Ovary (tissue), 7 donors: ENCODE measurements at regions not wholly inside any gene's neighbourhood (a gene's known extent, or its start where the extent isn't known, plus 50 kb on each side); places are given as distances from the start of the nearest gene placed in this dataset.

Experiments used
- DNase-seq, 5 donors: peaks; one replicate each; pipeline ENCODE4 v3.0.0-alpha.2; 2019 to 2020
- H3K27ac ChIP-seq, 2 donors: fragments of 200-600 bp; one replicate each; pipeline versions ENCODE4 v1.5.1 to v1.8.0; 2019 to 2022
- H3K27me3 ChIP-seq: fragments of 200-600 bp; one replicate; pipeline ENCODE4 v1.8.0; 2022
- H3K36me3 ChIP-seq: fragments of 200-600 bp; sonication (generic); one replicate; pipeline ENCODE4 v1.5.1; 2019
- H3K4me1 ChIP-seq: one replicate; pipeline ENCODE4 v1.8.1; 2013; ENCODE audit warnings: mild to moderate bottlenecking, moderate library complexity; ENCODE audit not compliant: insufficient read depth
- H3K4me3 ChIP-seq: fragments of 200-600 bp; sonication (generic); one replicate; pipeline ENCODE4 v1.5.1; 2017
- H3K9me3 ChIP-seq, 2 donors: fragments of 200-600 bp in 1 of 2; sonication (generic) in 1 of 2; one replicate each; pipeline versions ENCODE4 v1.5.1 to v1.8.1; 2013 to 2019; ENCODE audit warnings: mild to moderate bottlenecking in 1 of 2, moderate library complexity in 1 of 2
- CTCF ChIP-seq, 3 donors: fragments of 450-650 bp in 2 of 3; fragments of 200-600 bp in 1 of 3; IDR thresholded peaks; one replicate each; pipeline versions ENCODE4 v1.5.1 to v1.8.0; 2016 to 2022; ENCODE audit warnings: antibody characterized with exemption in 3 of 3, mild to moderate bottlenecking in 1 of 3
- EP300 ChIP-seq: sonication (generic); formaldehyde crosslinking; IDR thresholded peaks from one replicate; pipeline ENCODE4 v1.6.1; 2017; ENCODE audit warnings: antibody characterized with exemption
- POLR2A ChIP-seq: fragments of 450-650 bp; IDR thresholded peaks from one replicate; pipeline ENCODE4 v1.6.1; 2017; ENCODE audit warnings: antibody characterized with exemption, mild to moderate bottlenecking, moderate library complexity
- WGBS, 3 donors: extraction: QIAGEN DNeasy Blood & Tissue Kit in 1 of 3; methylation state at CpG; one replicate each; pipeline versions ENCODE4 v1.1.5 to v1.1.7; 2013 to 2017; 5-methylcytosine and 5-hydroxymethylcytosine counted together
- intact Hi-C, 4 donors: fragments of 100-400 bp; cut with DNase I; formaldehyde crosslinking; loops; one replicate each; pipeline versions ENCODE4 v1.11.0 to v1.15.1; 2022 to 2023
- donor health status: DM: no; HTN: no; CAD: no; lungs with moderate emphysema.
- donor health status: DM: no; HTN: no; CAD: no.
- donor health status: Bipolar disorder and iron deficiency.
- donor health status: DM: no; HTN: no; CAD: no.
- donor health status: DM: yes; HTN: yes; CAD: no.

GRCh38 chr5:133866903-133867245 is 101.6 kb downstream of the C5orf15 start:
- H3K4me1 ChIP-seq: no peaks in the 10 kb centered on the region
- no peak for DNase-seq
- no peak overlapping the region for H3K27ac ChIP-seq
- no peak for TF ChIP-seq EP300
- TF ChIP-seq CTCF (IDR thresholded peaks at IDR 0.05): no peak
- TF ChIP-seq POLR2A: no peak
- 49 to 60% (median 60%) methylated on average over 3 of the region's 3 CpGs for WGBS, 3 donors
- H3K4me3 ChIP-seq: no peak overlapping the region
- H3K27me3 ChIP-seq: no peaks in the 10 kb centered on the region
- no peaks in the 10 kb centered on the region for H3K9me3 ChIP-seq
- intact Hi-C loops: loop anchor here in 1 of 4 donors (10.0 kb wide), 1 partner anchor 442 kb away; no protein-coding TSS in a partner anchor
- H3K36me3 ChIP-seq: no peaks in the 10 kb centered on the region

- intact Hi-C loops: loop anchor here in 1 of 4 donors (10.0 kb wide), 1 partner anchor 442 kb away; no protein-coding TSS in a partner anchor
- no peak for DNase-seq
Observed at GRCh38 chr5:133866160-133866902, 102.1 kb downstream of the C5orf15 start.

GRCh38 chr5:133865113-133865512 is 103.3 kb downstream of the C5orf15 start:
- no peak for DNase-seq
- 66 to 78% (median 74%) methylated on average over 5 of the region's 5 CpGs for WGBS, 3 donors

More at GRCh38 chr5:133866160-133866902, 102.1 kb downstream of the C5orf15 start:
- Histone ChIP-seq H3K9me3 (no peaks in the 10 kb centered on the region), H3K36me3 (no peaks in the 10 kb centered on the region), H3K27ac (no peak overlapping the region), H3K4me1 (no peaks in the 10 kb centered on the region), H3K27me3 (no peaks in the 10 kb centered on the region), H3K4me3 (no peak overlapping the region)
- WGBS, 3 donors: 81 to 85% (median 84%) methylated on average over 12 of the region's 12 CpGs
- TF ChIP-seq CTCF (IDR thresholded peaks at IDR 0.05) (no peak), EP300 (no peak), POLR2A (no peak)

GRCh38 chr5:133864711-133865110 is 103.7 kb downstream of the C5orf15 start:
- H3K27ac ChIP-seq: no peak overlapping the region
- TF ChIP-seq EP300 (no peak), POLR2A (no peak), CTCF (IDR thresholded peaks at IDR 0.05) (no peak)
- DNase-seq: no peak
- H3K4me3 ChIP-seq: no peak overlapping the region
- intact Hi-C loops: loop anchor here in 1 of 4 donors (10.0 kb wide), 1 partner anchor 440 kb away; no protein-coding TSS in a partner anchor
- no peaks in the 10 kb centered on the region for H3K36me3 ChIP-seq
- H3K4me1 ChIP-seq: no peaks in the 10 kb centered on the region
- H3K27me3 ChIP-seq: no peaks in the 10 kb centered on the region
- H3K9me3 ChIP-seq: no peaks in the 10 kb centered on the region
- 80 to 86% (median 82%) methylated on average over 5 of the region's 5 CpGs for WGBS, 3 donors

More at GRCh38 chr5:133865113-133865512, 103.3 kb downstream of the C5orf15 start:
- Histone ChIP-seq H3K4me3 (no peak overlapping the region), H3K4me1 (no peaks in the 10 kb centered on the region), H3K9me3 (no peaks in the 10 kb centered on the region), H3K27me3 (no peaks in the 10 kb centered on the region), H3K27ac (no peak overlapping the region), H3K36me3 (no peaks in the 10 kb centered on the region)
- intact Hi-C loops: loop anchor here in 1 of 4 donors (10.0 kb wide), 1 partner anchor 440 kb away; no protein-coding TSS in a partner anchor
- no peak for TF ChIP-seq CTCF (IDR thresholded peaks at IDR 0.05)
- no peak for TF ChIP-seq POLR2A
- TF ChIP-seq EP300: no peak
